ENCODE measurements at regions not wholly inside any gene's neighbourhood (a gene's known extent, or its start where the extent isn't known, plus 50 kb on each side); places are given as distances from the start of the nearest gene placed in this dataset.
A peak's percentile ranks its signal among the peaks of the same experiment; 100 is the strongest.

DNA sequence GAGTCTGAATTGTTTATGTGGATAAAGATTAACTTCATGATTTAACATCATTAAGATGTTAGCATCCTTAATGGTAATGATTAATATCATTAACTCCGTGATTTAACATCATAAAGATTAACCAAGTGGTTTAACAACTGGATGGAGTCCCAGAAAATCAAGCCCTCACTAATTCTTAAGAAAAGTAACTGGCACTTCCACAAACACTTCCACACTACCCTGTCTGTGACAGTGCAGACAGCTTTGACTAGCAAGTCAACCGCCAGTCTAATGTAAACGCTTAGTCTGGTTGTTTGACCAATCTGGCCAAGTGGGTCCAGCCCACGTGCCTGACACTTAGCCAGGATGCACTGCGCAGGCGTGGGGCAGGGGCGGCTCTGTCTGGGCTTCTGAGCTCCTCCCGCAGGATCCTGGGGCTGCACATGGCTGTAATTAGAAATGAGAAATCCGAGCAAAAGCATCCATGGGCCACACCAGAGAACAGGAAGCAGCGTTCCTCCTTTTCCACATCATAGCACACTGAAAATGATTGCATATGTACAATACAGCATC is 424.2 kb downstream of the FOXA2 start:
- 25 to 43% (median 38%) methylated on average over 10 of the region's 10 CpGs for WGBS, 5 donors
- peaks cover 0 to under 1% (median 0%) of the 10 kb centered on the region in 4 donors for H3K9me3 ChIP-seq
- DNase-seq: peak in 1 of 2 donors; percentile 27
- no peaks in the 10 kb centered on the region for H3K4me1 ChIP-seq
- H3K4me3 ChIP-seq: no peak overlapping the region
- no peak overlapping the region for H3K27ac ChIP-seq
- intact Hi-C loops (cut with DNase I; ENCODE audit: low total_unique reads): no loop called here
- TF ChIP-seq POLR2AphosphoS5 (IDR thresholded peaks at IDR 0.05) (no peak), CTCF (IDR thresholded peaks at IDR 0.05) (no peak), POLR2A (IDR thresholded peaks at IDR 0.05) (no peak), EP300 (IDR thresholded peaks at IDR 0.05) (no peak)
- H3K36me3 ChIP-seq: no peaks in the 10 kb centered on the region
- peaks cover 0 to 10% (median 0%) of the 10 kb centered on the region in 3 donors for H3K27me3 ChIP-seq

- peaks cover 0 to 10% (median 0%) of the 10 kb centered on the region in 3 donors for H3K27me3 ChIP-seq
- no peak for DNase-seq
- H3K4me1 ChIP-seq: no peaks in the 10 kb centered on the region
- no peak for TF ChIP-seq POLR2A (IDR thresholded peaks at IDR 0.05)
- no peak for TF ChIP-seq POLR2AphosphoS5 (IDR thresholded peaks at IDR 0.05)
- TF ChIP-seq CTCF (IDR thresholded peaks at IDR 0.05): no peak
- no peak for TF ChIP-seq EP300 (IDR thresholded peaks at IDR 0.05)
- peaks cover 0 to 5% (median 0%) of the 10 kb centered on the region in 4 donors for H3K9me3 ChIP-seq
- intact Hi-C loops (cut with DNase I; ENCODE audit: low total_unique reads): no loop called here
- 15 to 36% (median 21%) methylated on average over 2 of the region's 2 CpGs for WGBS, 5 donors
- H3K36me3 ChIP-seq: no peaks in the 10 kb centered on the region
- no peak overlapping the region for H3K4me3 ChIP-seq
- H3K27ac ChIP-seq: no peak overlapping the region
These were observed 425.1 kb downstream of the FOXA2 start for GRCh38 chr20:22159276-22159675.

- no peak for DNase-seq
- intact Hi-C loops (cut with DNase I; ENCODE audit: low total_unique reads): no loop called here
- no peak for TF ChIP-seq POLR2AphosphoS5 (IDR thresholded peaks at IDR 0.05)
- no peak for TF ChIP-seq POLR2A (IDR thresholded peaks at IDR 0.05)
- TF ChIP-seq EP300 (IDR thresholded peaks at IDR 0.05): no peak
- TF ChIP-seq CTCF (IDR thresholded peaks at IDR 0.05): no peak
- peaks cover 0 to 20% (median 12%) of the 10 kb centered on the region in 4 donors for H3K9me3 ChIP-seq
- H3K36me3 ChIP-seq: no peaks in the 10 kb centered on the region
- H3K27ac ChIP-seq: no peak overlapping the region
- H3K27me3 ChIP-seq: no peaks in the 10 kb centered on the region
- H3K4me3 ChIP-seq: no peak overlapping the region
- no peaks in the 10 kb centered on the region for H3K4me1 ChIP-seq
These were observed 422.1 kb downstream of the PAX1 start for GRCh38 chr20:22127587-22127986.

DNA sequence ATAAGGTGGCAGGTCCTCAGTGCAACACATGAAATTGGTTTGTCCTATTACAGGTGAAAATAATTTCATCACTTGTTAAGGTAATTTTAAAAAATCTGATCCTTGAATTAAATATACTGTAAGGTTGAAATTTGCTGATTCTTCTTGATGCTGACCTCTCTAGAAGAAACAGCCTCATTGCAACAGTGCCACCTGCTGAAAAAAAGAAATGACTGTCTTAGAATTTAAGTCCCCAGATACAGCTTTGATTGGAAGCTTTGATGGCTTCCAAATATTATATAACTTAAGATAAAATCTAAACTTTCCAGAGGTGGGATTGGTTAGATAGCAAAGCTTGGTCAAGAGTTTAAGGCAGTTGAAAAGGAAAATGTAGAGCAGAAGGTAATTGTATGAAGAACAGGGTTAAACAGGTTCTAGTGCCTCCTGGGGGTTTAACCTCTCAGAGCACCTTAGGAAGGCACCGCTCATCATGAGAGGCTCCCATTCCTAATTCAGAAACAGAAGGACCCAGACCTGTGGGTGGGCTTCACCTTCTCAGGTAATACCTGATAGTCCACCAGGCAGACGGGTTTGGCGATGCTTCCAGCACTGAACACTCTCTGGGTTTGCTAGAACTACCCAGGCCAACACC is 401.0 kb downstream of the PAX1 start:
- intact Hi-C loops (cut with DNase I; ENCODE audit: low total_unique reads): no loop called here
- Histone ChIP-seq H3K9me3 (no peaks in the 10 kb centered on the region), H3K27me3 (no peaks in the 10 kb centered on the region), H3K4me3 (no peak overlapping the region), H3K4me1 (no peaks in the 10 kb centered on the region), H3K27ac (no peak overlapping the region), H3K36me3 (no peaks in the 10 kb centered on the region)
- WGBS, 5 donors: 61 to 73% (median 70%) methylated on average over 3 of the region's 3 CpGs
- DNase-seq: peak in 1 of 2 donors; percentile 55
- TF ChIP-seq POLR2A (IDR thresholded peaks at IDR 0.05): no peak
- TF ChIP-seq EP300 (IDR thresholded peaks at IDR 0.05): no peak
- no peak for TF ChIP-seq POLR2AphosphoS5 (IDR thresholded peaks at IDR 0.05)
- peak in 2 of 7 experiments; percentile 11 to 13 for TF ChIP-seq CTCF (IDR thresholded peaks at IDR 0.05)

All from stomach (tissue), 8 donors.